Esophagus squamous epithelium (tissue), 5 donors: ENCODE measurements at regions not wholly inside any gene's neighbourhood (a gene's known extent, or its start where the extent isn't known, plus 50 kb on each side); places are given as distances from the start of the nearest gene placed in this dataset.

Experiments used
- DNase-seq: peaks from one replicate; lab custom pipeline; 2025; lab: John Stamatoyannopoulos, UW
- H3K27ac ChIP-seq, 4 donors: fragments of 200-600 bp; sonication (generic); one replicate each; pipeline ENCODE4 v1.5.1; 2016 to 2019; ENCODE audit warnings: mild to moderate bottlenecking in 1 of 4
- H3K27me3 ChIP-seq, 4 donors: fragments of 200-600 bp; sonication (generic); 1 replicate in 3 of 4; 2 replicates in 1 of 4; pipeline versions ENCODE4 v1.5.1 to v1.6.0; 2017 to 2021; ENCODE audit warnings: antibody characterized with exemption in 1 of 4
- H3K36me3 ChIP-seq, 3 donors: fragments of 200-600 bp; sonication (generic); one replicate each; pipeline ENCODE4 v1.5.1; 2016 to 2019
- H3K4me1 ChIP-seq, 3 donors: fragments of 200-600 bp; sonication (generic); one replicate each; pipeline ENCODE4 v1.5.1; 2017 to 2019
- H3K4me3 ChIP-seq, 4 donors: fragments of 200-600 bp; sonication (generic); 1 replicate in 3 of 4; 2 replicates in 1 of 4; pipeline ENCODE4 v1.5.1; 2016 to 2019; ENCODE audit warnings: mild to moderate bottlenecking in 2 of 4, moderate library complexity in 1 of 4
- H3K9me3 ChIP-seq, 3 donors: fragments of 200-600 bp; sonication (generic); one replicate each; pipeline ENCODE4 v1.5.1; 2016 to 2019
- POLR2A ChIP-seq, 4 donors: fragments of 450-650 bp; IDR thresholded peaks; one replicate each; pipeline ENCODE4 v1.6.1; 2017; ENCODE audit warnings: antibody characterized with exemption in 4 of 4, mild to moderate bottlenecking in 4 of 4, moderate library complexity in 3 of 4
- whole genome bisulfite sequencing, 2 donors: methylation state at CpG; one replicate each; pipeline ENCODE4 v1.1.5; 2018; 5-methylcytosine and 5-hydroxymethylcytosine counted together
- intact Hi-C: fragments of 100-400 bp; cut with DNase I; formaldehyde crosslinking; loops from one replicate; pipeline ENCODE4 v1.15.0; 2022
- TF ChIP-seq, protein P1 (sequence below), 6 experiments: fragments of 450-650 bp in 4 of 6; fragments of 200-600 bp in 2 of 6; sonication (generic) in 2 of 6; IDR thresholded peaks; one replicate each; pipeline ENCODE4 v1.5.1; 2016 to 2019; ENCODE audit warnings: antibody characterized with exemption in 6 of 6, mild to moderate bottlenecking in 4 of 6, moderate library complexity in 4 of 6
- donor health status: DM: yes; HTN: yes; CAD: no.

DNA sequence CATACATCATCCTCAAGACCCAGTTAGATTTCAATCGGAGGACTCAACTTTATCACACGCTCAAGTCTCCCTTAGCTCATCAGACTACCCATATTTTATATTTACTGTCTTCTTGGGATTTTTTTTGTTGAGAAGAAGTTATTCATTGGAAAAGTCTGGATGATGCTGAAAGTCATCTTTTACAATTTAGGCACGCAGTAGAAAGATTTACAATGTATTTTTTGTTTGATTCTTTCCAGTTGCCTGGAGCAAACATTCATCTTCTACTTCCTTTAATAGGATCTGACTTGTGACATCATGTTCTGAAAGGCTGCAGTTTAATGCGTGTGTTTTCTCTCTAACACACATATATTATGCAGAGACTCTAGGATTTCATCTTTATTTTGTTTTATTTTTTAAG, 235.7 kb downstream of the DOK5 start:
- intact Hi-C loops = no loop called here
- no peaks in the 10 kb centered on the region for H3K9me3 ChIP-seq
- no peaks in the 10 kb centered on the region for H3K4me1 ChIP-seq
- H3K36me3 ChIP-seq = no peaks in the 10 kb centered on the region
- no peak overlapping the region for H3K4me3 ChIP-seq
- H3K27ac ChIP-seq = no peak overlapping the region
- TF ChIP-seq POLR2A (IDR thresholded peaks at IDR 0.05) = no peak
- TF ChIP-seq, protein P1, sequence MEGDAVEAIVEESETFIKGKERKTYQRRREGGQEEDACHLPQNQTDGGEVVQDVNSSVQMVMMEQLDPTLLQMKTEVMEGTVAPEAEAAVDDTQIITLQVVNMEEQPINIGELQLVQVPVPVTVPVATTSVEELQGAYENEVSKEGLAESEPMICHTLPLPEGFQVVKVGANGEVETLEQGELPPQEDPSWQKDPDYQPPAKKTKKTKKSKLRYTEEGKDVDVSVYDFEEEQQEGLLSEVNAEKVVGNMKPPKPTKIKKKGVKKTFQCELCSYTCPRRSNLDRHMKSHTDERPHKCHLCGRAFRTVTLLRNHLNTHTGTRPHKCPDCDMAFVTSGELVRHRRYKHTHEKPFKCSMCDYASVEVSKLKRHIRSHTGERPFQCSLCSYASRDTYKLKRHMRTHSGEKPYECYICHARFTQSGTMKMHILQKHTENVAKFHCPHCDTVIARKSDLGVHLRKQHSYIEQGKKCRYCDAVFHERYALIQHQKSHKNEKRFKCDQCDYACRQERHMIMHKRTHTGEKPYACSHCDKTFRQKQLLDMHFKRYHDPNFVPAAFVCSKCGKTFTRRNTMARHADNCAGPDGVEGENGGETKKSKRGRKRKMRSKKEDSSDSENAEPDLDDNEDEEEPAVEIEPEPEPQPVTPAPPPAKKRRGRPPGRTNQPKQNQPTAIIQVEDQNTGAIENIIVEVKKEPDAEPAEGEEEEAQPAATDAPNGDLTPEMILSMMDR (IDR thresholded peaks at IDR 0.05) = no peak
- 31 to 33% methylated on average over 4 of the region's 4 CpGs for WGBS, 2 donors
- DNase-seq = no peak
- no peaks in the 10 kb centered on the region for H3K27me3 ChIP-seq

DNA sequence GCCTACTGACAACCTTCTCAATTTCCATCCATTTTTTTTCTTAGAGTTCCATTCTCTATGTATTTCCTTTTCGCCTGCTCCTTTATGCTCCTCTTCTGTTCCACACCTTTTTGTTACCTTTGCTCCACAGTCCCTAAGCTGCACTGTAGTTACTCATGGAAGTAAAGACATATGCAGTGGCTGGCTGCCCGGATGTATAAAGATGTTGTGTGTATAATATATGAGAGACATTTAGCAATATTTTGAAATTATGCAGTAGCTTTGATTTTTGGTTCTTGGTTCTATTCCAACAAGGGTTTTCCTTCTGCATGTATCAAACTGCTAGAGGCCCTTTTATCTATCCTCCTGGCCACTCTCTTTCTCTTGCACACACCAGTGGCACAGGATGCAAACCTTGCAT, 234.9 kb downstream of the DOK5 start:
- no peaks in the 10 kb centered on the region for H3K4me1 ChIP-seq
- TF ChIP-seq, protein P1 (IDR thresholded peaks at IDR 0.05) = no peak
- no peak for TF ChIP-seq POLR2A (IDR thresholded peaks at IDR 0.05)
- no peaks in the 10 kb centered on the region for H3K27me3 ChIP-seq
- H3K9me3 ChIP-seq = no peaks in the 10 kb centered on the region
- no peak overlapping the region for H3K4me3 ChIP-seq
- DNase-seq = no peak
- H3K27ac ChIP-seq = no peak overlapping the region
- WGBS, 2 donors = 63 to 68% methylated on average over 2 of the region's 2 CpGs
- no peaks in the 10 kb centered on the region for H3K36me3 ChIP-seq
- intact Hi-C loops = no loop called here

DNA sequence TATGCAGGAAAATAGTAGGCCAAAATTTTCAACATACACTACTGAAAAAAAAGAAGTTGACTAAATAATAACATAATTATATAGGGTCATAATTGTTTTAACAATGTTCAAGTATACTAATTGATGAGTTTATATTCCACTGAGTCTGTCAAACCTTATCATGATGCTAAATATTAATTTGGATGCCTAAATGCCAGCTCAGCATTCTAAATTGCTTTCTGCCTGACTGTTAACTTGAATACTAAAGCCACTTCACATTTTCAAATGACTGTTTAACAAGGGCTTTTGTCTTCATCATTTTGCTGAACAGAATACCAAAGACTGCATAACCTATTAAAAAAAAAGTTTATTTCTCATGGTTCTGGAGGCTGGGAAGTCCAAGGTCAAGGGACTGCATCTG, 232.8 kb downstream of the DOK5 start:
- DNase-seq = no peak
- H3K27ac ChIP-seq = no peak overlapping the region
- H3K27me3 ChIP-seq = no peaks in the 10 kb centered on the region
- no peaks in the 10 kb centered on the region for H3K36me3 ChIP-seq
- H3K4me3 ChIP-seq = no peak overlapping the region
- intact Hi-C loops = no loop called here
- no peaks in the 10 kb centered on the region for H3K4me1 ChIP-seq
- no peaks in the 10 kb centered on the region for H3K9me3 ChIP-seq
- TF ChIP-seq, protein P1 (IDR thresholded peaks at IDR 0.05) = no peak
- no peak for TF ChIP-seq POLR2A (IDR thresholded peaks at IDR 0.05)

DNA sequence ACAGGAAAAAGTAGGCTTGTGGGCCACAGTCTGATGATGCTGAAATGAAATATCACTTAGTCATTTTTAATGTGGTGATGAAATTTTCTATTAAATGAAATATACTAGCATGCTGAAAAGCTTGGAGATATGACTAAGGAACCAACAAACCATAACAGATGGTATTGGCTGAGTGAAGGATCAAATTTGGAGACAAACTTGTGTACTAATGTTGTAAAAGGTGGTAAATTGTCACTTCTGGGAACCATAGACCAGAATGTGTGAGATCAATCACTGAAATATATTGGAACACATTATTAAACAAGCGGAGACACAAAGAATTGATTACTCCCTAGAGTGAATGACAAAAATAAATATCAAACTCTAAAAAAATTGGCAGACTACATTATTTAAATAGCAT, 232.4 kb downstream of the DOK5 start:
- Histone ChIP-seq H3K27me3 (no peaks in the 10 kb centered on the region), H3K4me3 (no peak overlapping the region), H3K27ac (no peak overlapping the region), H3K9me3 (no peaks in the 10 kb centered on the region), H3K36me3 (no peaks in the 10 kb centered on the region), H3K4me1 (no peaks in the 10 kb centered on the region)
- no peak for TF ChIP-seq POLR2A (IDR thresholded peaks at IDR 0.05)
- TF ChIP-seq, protein P1 (IDR thresholded peaks at IDR 0.05) = no peak
- WGBS, 2 donors = 81 to 85% methylated on average over 1 of the region's 1 CpG
- intact Hi-C loops = no loop called here
- DNase-seq = no peak

DNA sequence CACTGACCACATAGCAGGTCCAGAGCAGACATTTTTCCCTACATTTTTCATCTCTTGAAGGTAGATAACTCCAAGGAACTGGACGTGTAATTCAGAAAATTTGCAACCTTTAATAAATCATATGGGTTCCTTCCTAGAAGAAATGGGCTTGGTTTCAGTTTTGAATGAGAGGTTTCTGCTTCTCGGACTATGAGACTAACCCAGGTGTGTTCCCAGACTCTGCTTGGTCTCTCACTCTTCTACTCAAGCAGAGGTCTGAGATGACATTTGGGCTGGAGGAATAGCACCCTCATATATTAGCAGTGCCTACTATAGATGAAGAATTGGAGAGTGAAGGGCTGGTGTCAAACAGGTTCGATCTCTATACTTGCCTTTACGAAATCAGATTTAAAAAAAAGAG, 231.2 kb downstream of the DOK5 start:
- Histone ChIP-seq H3K4me3 (no peak overlapping the region), H3K4me1 (no peaks in the 10 kb centered on the region), H3K36me3 (no peaks in the 10 kb centered on the region), H3K27ac (no peak overlapping the region), H3K9me3 (no peaks in the 10 kb centered on the region), H3K27me3 (no peaks in the 10 kb centered on the region)
- 61 to 68% methylated on average over 4 of the region's 4 CpGs for WGBS, 2 donors
- DNase-seq = no peak
- TF ChIP-seq, protein P1 (IDR thresholded peaks at IDR 0.05) = no peak
- no peak for TF ChIP-seq POLR2A (IDR thresholded peaks at IDR 0.05)
- intact Hi-C loops = no loop called here
